ENCODE measurements at regions not wholly inside any gene's neighbourhood (a gene's known extent, or its start where the extent isn't known, plus 50 kb on each side); places are given as distances from the start of the nearest gene placed in this dataset.

DNA sequence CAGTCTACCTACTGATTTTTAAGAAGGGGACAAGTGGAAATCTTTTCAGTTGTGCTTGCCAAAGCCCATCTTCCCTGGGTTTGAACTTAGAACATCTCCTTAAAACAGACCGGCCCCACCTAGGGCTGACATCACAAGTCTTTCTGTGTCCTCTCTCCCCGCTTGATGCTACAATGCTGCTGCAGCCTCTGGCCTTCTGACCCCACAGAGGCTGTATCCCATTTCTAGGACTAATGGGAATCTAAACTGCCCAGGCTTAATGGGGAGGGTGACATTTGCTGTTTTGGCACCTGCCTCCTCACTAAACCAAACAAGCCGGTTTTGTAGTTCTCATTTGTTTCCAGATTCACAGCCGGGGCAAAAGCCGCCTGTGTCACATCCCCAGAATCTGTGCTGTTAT is 121.3 kb upstream of the CADM1 start:
- WGBS, 2 donors (ENCODE audit: low coverage in 1 of 2): 62 to 100% methylated on average over 1 to 5 of the region's 5 CpGs
- H3K9me3 ChIP-seq: no peaks in the 10 kb centered on the region
- H3K4me3 ChIP-seq: no peak overlapping the region
- ATAC-seq: no peak
- TF ChIP-seq POLR2AphosphoS5 (IDR thresholded peaks at IDR 0.05): no peak
- TF ChIP-seq CTCF (IDR thresholded peaks at IDR 0.05): no peak
- no peak for TF ChIP-seq POLR2A (IDR thresholded peaks at IDR 0.05)
- TF ChIP-seq EP300 (IDR thresholded peaks at IDR 0.05): no peak
- no peak overlapping the region for H3K27ac ChIP-seq
- H3K4me1 ChIP-seq: peaks cover 2 to 14% (median 8%) of the 10 kb centered on the region in 3 donors
- H3K27me3 ChIP-seq: peaks cover under 1% of the 10 kb centered on the region
- no peaks in the 10 kb centered on the region for H3K36me3 ChIP-seq

GRCh38 chr11:115624065-115624464 is 119.8 kb upstream of the CADM1 start:
- Histone ChIP-seq H3K36me3 (no peaks in the 10 kb centered on the region), H3K9me3 (no peaks in the 10 kb centered on the region), H3K4me3 (no peak overlapping the region), H3K27me3 (no peaks in the 10 kb centered on the region), H3K4me1 (peaks cover 2 to 14% (median 8%) of the 10 kb centered on the region in 3 donors), H3K27ac (no peak overlapping the region)
- no peak for TF ChIP-seq POLR2A (IDR thresholded peaks at IDR 0.05)
- TF ChIP-seq POLR2AphosphoS5 (IDR thresholded peaks at IDR 0.05): no peak
- TF ChIP-seq EP300 (IDR thresholded peaks at IDR 0.05): no peak
- TF ChIP-seq CTCF (IDR thresholded peaks at IDR 0.05): no peak
- 97 to 98% methylated on average over 3 to 6 of the region's 7 CpGs for WGBS, 2 donors (ENCODE audit: low coverage in 1 of 2)
- no peak for ATAC-seq

DNA sequence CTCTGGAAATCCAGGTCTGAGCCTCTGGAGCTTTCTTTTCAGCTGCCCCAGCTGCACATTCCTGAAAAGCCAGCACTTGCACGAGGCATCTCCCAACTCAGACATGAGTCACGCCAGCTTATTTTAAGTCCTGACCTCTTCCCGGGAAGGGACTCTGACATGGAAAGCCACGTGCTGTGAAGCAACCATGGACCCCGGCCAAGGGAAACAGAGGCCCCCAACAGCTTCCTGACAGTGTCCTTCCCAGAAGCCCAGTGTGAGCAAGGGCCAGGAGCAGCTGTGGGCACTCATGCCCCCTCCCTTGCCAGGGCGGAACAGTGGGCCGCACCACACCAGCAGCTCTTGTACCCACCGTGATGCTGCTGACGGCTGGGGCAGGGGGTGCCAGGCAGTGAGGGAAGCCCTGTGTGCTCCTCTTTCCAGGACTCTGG is 118.8 kb upstream of the CADM1 start:
- no peaks in the 10 kb centered on the region for H3K27me3 ChIP-seq
- H3K36me3 ChIP-seq: no peaks in the 10 kb centered on the region
- peak; percentile 85 for ATAC-seq
- no peaks in the 10 kb centered on the region for H3K9me3 ChIP-seq
- no peak overlapping the region for H3K4me3 ChIP-seq
- peaks cover 2 to 14% (median 8%) of the 10 kb centered on the region in 3 donors for H3K4me1 ChIP-seq
- no CpG with 5 or more reads among the region's 9 CpGs for WGBS, 2 donors (ENCODE audit: low coverage in 1 of 2)
- TF ChIP-seq EP300 (IDR thresholded peaks at IDR 0.05) (no peak), CTCF (IDR thresholded peaks at IDR 0.05) (no peak), POLR2AphosphoS5 (IDR thresholded peaks at IDR 0.05) (peak; percentile 94)
- H3K27ac ChIP-seq: peak overlapping the region in 3 of 4 donors; percentile 44 to 74 (median 61)

- Histone ChIP-seq H3K4me1 (peaks cover 2 to 18% (median 8%) of the 10 kb centered on the region in 3 donors), H3K27me3 (no peaks in the 10 kb centered on the region), H3K4me3 (no peak overlapping the region), H3K27ac (no peak overlapping the region), H3K9me3 (no peaks in the 10 kb centered on the region), H3K36me3 (no peaks in the 10 kb centered on the region)
- no peak for ATAC-seq
- no peak for TF ChIP-seq CTCF (IDR thresholded peaks at IDR 0.05)
- TF ChIP-seq POLR2AphosphoS5 (IDR thresholded peaks at IDR 0.05): no peak
- no peak for TF ChIP-seq POLR2A (IDR thresholded peaks at IDR 0.05)
- no peak for TF ChIP-seq EP300 (IDR thresholded peaks at IDR 0.05)
Measured at GRCh38 chr11:115618428-115618827, 114.2 kb upstream of the CADM1 start.

GRCh38 chr11:115617767-115618166 is 113.6 kb upstream of the CADM1 start:
- no peaks in the 10 kb centered on the region for H3K36me3 ChIP-seq
- no peak for TF ChIP-seq POLR2A (IDR thresholded peaks at IDR 0.05)
- TF ChIP-seq EP300 (IDR thresholded peaks at IDR 0.05): no peak
- no peak for TF ChIP-seq CTCF (IDR thresholded peaks at IDR 0.05)
- peaks cover 2 to 12% (median 3%) of the 10 kb centered on the region in 3 donors for H3K4me1 ChIP-seq
- no peak overlapping the region for H3K4me3 ChIP-seq
- no peak overlapping the region for H3K27ac ChIP-seq
- no peaks in the 10 kb centered on the region for H3K9me3 ChIP-seq
- WGBS, 2 donors (ENCODE audit: low coverage in 1 of 2): 13 to 38% methylated on average over 1 to 2 of the region's 2 CpGs
- H3K27me3 ChIP-seq: no peaks in the 10 kb centered on the region
- no peak for ATAC-seq

Data from gastroesophageal sphincter (tissue), 4 donors.